PC-9 (cell line): ENCODE measurements at regions not wholly inside any gene's neighbourhood (a gene's known extent, or its start where the extent isn't known, plus 50 kb on each side); places are given as distances from the start of the nearest gene placed in this dataset.

Experiments
- CTCF ChIP-seq: fragments of 200-600 bp; sonication (generic); conservative IDR thresholded peaks from 2 replicates; pipeline ENCODE4 v1.6.1; 2017; ENCODE audit warnings: mixed run types, antibody characterized with exemption, mild to moderate bottlenecking, moderate library complexity
- EZH2 ChIP-seq: fragments of 200-600 bp; sonication (generic); IDR thresholded peaks from 2 replicates; pipeline ENCODE4 v1.8.0; 2017; ENCODE audit warnings: antibody characterized with exemption, low read depth

GRCh38 chr18:40630496-40630895, 1324.5 kb upstream of the PIK3C3 start:
- no peak for TF ChIP-seq CTCF
- no peak for TF ChIP-seq EZH2
